AG04449 (cell line): ENCODE measurements at regions not wholly inside any gene's neighbourhood (a gene's known extent, or its start where the extent isn't known, plus 50 kb on each side); places are given as distances from the start of the nearest gene placed in this dataset.

Experiments used
- CTCF ChIA-PET: fragments of 350-600 bp; formaldehyde crosslinking; extraction: SDS; loops from one replicate; lab custom pipeline; 2021; ENCODE audit warnings: antibody characterized with exemption; lab: Yijun Ruan, JAX
- POLR2A ChIA-PET: fragments of 400-600, 350-600 bp; formaldehyde crosslinking; extraction: SDS; loops from one replicate; lab custom pipeline; 2020; ENCODE audit warnings: antibody characterized with exemption, inconsistent platforms; lab: Yijun Ruan, JAX
- DNase-seq: peaks from one replicate; pipeline ENCODE4 v3.0.0-alpha.2; 2010; ENCODE audit warnings: low read depth, low spot score
- H3K4me3 ChIP-seq: 2 replicates; pipeline ENCODE4 v1.5.1; 2011; ENCODE audit warnings: low read depth, mild to moderate bottlenecking, control low read depth, low read length
- TF ChIP-seq, protein P1 (sequence below): IDR thresholded peaks from one replicate; pipeline ENCODE4 v1.5.1; 2011; ENCODE audit warnings: mild to moderate bottlenecking, moderate library complexity, low read length, control low read depth, inconsistent platforms; ENCODE audit not compliant: insufficient read depth; ENCODE audit errors: missing control alignments

DNA sequence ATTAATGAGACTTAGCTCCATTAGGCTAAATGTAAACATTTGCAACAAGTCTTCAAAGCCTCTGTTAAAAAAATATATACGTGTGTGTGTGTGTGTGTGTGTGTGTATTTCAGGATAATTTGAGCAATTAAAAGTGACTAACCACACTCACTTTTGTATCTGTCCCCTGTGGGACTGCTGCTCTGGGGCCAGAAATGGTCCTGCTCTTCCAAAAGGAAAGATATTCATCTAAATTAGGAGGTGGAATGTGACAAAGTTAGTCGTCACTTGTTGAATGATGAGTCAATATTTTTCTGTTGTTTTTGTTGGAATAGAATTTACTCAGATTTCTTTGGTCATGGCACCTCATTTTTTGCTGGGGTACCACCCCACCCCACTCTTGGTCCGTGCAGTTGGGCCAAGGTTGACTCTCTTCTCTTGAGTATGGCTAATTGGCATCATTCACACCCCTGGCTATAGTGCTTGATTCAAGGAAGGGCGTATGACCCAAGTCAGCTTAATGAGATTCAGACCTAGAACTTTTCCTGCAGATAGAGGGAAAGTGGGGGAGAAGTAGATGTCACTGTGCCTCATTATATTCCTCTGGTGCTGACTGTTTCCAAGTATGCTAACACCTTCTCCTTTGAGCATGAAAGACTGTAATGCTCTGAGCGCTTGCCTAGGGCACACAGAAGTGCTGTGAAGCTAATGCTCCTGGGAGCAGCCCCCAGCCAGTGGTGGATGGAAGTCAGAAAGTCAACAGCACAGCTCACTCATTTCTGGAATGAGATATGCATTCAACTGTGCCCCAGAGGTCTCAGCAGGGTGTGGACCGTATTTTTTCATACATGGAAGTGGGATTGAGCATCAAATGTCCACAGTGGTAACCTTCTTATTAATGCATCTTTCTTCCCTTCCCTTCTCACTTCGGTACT is 577.0 kb upstream of the TBX3 start:
- no peak overlapping the region for H3K4me3 ChIP-seq
- DNase-seq = no peak
- TF ChIP-seq, protein P1, sequence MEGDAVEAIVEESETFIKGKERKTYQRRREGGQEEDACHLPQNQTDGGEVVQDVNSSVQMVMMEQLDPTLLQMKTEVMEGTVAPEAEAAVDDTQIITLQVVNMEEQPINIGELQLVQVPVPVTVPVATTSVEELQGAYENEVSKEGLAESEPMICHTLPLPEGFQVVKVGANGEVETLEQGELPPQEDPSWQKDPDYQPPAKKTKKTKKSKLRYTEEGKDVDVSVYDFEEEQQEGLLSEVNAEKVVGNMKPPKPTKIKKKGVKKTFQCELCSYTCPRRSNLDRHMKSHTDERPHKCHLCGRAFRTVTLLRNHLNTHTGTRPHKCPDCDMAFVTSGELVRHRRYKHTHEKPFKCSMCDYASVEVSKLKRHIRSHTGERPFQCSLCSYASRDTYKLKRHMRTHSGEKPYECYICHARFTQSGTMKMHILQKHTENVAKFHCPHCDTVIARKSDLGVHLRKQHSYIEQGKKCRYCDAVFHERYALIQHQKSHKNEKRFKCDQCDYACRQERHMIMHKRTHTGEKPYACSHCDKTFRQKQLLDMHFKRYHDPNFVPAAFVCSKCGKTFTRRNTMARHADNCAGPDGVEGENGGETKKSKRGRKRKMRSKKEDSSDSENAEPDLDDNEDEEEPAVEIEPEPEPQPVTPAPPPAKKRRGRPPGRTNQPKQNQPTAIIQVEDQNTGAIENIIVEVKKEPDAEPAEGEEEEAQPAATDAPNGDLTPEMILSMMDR = no peak
- ChIA-PET CTCF (interaction anchor here (1.0 kb wide), 1 partner anchor 12 kb away, joined by 3 read pairs; no protein-coding TSS in a partner anchor), POLR2A (interaction anchor here (1.3 kb wide), 1 partner anchor 577 kb away, joined by 4 read pairs; the partner anchor contains the start of gene TBX3)

DNA sequence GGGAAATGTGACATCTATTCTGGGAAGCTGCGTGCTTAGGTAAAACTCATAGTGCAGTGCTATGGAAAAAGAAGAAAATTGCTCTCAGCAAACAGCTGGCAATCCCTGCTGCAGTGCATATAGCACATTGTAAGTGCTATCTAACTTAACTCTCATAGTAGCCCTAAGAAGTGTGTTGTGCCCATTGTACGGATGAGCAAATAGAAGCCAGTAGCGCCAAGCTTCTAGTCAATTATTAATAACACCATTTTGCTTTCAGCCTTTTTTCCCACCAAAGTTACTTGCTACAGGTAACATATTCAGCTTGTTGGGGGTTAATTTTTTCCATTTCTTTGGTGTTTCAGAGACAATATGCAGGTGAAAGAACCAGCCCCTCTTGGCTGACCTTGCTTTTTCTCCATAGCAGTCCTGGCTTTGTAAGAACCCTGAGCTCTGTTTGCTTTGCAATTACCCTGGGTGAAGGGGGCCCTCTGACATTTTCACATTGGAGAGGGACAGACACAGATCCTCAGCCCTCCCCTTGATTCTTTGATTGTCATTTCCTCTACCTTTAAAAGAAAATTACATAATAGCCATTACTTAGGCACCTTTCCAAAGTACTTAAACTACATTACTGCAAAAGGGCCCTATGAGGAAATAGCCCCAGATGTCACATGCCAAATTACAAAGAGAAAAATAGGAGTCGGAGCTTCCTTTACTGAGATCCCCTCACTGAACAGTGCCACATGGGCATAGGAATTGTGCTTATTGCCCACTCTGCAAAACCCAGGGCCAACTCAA is 576.2 kb upstream of the TBX3 start:
- H3K4me3 ChIP-seq = no peak overlapping the region
- TF ChIP-seq, protein P1 = no peak
- ChIA-PET CTCF (interaction anchor here (1.0 kb wide), 1 partner anchor 11 kb away, joined by 3 read pairs; no protein-coding TSS in a partner anchor), POLR2A (no interaction called here)
- DNase-seq = no peak

DNA sequence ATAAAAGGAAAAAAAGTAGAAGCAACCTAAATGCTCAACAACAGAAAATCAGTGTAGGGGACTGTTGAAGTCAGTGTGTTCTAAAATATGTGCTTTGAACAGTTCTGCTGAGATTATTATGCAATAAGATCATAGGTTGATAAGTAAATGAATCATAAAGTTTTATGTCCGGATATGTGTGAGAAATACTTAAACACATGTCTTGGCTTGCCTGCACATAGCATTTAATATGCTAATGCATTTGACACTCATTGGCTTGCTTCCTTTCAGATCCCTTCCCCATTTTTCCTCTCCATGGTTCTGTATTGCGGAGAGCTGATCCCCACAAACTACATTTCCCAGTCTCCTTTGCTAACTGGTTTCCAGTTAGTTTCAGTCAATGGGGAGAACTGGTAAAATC is 573.8 kb upstream of the TBX3 start:
- peak; percentile 40 for DNase-seq
- POLR2A ChIA-PET = no interaction called here

DNA sequence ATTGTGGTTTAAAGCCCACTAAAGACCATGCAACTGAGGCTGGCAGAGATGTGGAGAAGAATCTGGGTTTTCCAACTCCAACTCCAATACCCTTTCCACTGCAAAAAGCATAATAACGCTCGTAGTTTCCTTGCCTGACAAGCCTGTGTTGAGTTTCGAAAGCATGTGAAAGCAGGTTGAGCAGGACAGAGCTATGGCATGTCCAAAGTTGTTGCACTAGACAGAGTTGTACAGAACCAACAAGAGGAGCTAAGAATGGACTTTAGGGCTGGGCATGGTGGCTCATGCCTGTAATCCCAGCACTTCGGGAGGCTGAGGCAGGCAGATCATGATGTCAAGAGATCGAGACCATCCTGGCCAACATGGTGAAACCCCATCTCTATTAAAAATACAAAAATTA is 572.0 kb upstream of the TBX3 start:
- POLR2A ChIA-PET = no interaction called here

More for the DNA sequence above, 573.8 kb upstream of the TBX3 start:
- H3K4me3 ChIP-seq = no peak overlapping the region
- TF ChIP-seq, protein P1 = no peak
- CTCF ChIA-PET = no interaction called here

DNA sequence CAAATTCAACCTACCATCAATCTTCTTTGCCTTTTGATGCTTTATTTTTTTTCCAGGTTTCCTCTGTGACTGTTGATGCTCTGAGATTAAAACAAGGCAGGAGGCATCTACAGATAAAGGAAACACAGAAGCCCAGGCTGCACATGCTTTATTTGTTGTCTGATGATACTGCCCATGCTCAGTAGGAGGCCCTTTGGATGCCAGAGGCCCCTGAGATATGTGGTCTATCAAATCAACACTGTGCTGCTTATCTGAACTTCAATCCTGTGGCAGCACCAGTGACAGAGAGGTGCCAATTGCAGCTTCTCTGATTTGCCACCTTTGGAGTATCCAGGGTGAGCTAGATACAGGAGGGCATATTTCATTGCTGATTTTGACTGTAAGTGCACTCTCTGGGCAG is 571.3 kb upstream of the TBX3 start:
- ChIA-PET POLR2A (no interaction called here), CTCF (no interaction called here)
- DNase-seq = no peak
- TF ChIP-seq, protein P1 = no peak
- H3K4me3 ChIP-seq = no peak overlapping the region

More for the DNA sequence above, 572.0 kb upstream of the TBX3 start:
- CTCF ChIA-PET = interaction anchor here (0.6 to 1.6 kb wide), 2 partner anchors 12 to 947 kb away, joined by 3 to 6 read pairs; no protein-coding TSS in a partner anchor
- TF ChIP-seq, protein P1 = no peak
- DNase-seq = no peak
- H3K4me3 ChIP-seq = no peak overlapping the region

DNA sequence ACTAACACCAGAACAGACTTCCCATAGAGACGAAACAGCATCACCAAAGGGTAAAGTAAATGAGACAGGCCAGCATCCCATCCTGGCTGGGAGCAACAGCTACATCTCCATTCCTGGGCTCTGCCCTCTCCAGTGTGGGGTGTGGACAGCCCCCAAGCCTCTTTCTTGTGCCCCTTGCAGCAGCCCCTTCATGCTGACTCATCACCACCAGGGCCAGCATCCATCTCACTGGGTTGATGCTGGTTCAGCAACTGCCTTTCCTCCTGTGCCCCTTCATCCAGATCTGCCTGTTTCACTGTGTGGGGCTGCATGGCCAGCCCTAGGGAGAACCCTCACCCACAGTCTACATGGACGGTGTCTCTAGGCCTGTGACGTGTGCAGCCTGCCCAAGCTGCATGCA is 569.1 kb upstream of the TBX3 start:
- ChIA-PET POLR2A (no interaction called here), CTCF (no interaction called here)
- TF ChIP-seq, protein P1 = no peak
- no peak overlapping the region for H3K4me3 ChIP-seq
- no peak for DNase-seq
